GM21447 (cell line): ENCODE measurements at regions not wholly inside any gene's neighbourhood (a gene's known extent, or its start where the extent isn't known, plus 50 kb on each side); places are given as distances from the start of the nearest gene placed in this dataset.

Source experiments
- ATAC-seq: cut with Tn5 transposase; IDR thresholded peaks from one replicate; pipeline ENCODE4 v1.9.1; 2021; ENCODE audit not compliant: unreplicated experiment

- ATAC-seq, result no peak
Measured at GRCh38 chr10:88164471-88164870, 301.0 kb downstream of the PTEN start.

GRCh38 chr10:88165849-88166271 is 302.4 kb downstream of the PTEN start:
- ATAC-seq, result no peak

DNA sequence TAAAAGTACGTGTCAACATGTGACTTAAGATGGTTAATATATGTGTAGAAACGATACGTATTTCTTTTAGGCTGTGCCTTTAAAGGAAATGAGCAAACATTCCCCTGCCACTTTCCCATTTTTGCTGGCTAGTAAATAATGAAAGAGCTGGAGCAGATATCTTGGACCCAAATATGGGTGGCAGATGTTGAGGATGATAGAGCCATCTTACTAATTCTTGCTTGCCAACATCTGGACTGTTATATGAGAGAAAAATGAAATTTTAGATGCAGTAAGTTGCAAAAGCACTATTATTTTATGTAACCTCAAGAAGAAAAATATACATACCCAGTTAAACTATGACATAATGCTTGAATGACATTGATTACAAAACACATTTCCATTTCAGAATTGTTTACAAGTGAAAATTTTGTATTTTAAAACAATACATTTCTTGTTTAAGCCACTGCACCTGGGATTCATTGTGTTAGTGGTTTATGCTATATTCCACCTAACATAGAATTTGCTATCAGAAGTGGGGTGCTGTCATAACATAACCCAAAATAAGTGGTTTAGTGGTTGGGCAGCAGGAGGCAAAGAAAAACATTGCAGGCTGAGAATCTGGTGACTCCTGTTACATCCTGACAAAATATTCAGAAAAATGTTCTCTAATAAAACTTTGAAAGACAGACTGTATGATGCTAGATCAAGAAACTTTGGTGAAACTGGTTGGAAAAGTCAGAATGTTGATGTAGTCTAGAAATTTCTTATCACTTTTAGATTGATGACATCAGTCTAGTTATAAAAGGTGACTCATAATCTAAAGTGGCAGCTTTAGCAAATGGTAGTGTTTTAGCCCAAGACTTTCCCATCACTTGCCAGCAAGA is 305.0 kb downstream of the PTEN start:
- ATAC-seq, result no peak

- no peak for ATAC-seq
Measured at GRCh38 chr10:88169037-88169319, 305.6 kb downstream of the PTEN start.

GRCh38 chr10:88170628-88171027 is 307.2 kb downstream of the PTEN start:
- no peak for ATAC-seq

DNA sequence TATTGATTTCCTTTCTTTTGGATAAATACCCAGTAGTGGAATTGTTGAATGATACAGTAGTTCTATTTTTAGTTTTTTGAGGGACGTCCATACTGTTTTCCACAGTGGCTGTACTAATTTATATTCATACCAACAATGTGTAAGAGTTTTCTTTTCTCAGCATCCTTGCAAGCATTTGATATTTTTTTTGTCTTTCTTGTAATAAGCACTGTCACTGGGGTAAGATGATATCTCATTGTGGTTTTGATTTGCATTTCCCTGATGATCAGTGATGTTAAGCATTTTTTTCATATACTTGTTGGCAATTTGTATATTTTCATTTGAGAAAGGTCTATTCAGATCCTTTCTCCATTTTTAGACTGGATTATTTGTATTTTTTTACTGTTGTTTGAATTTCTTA is 308.7 kb downstream of the PTEN start:
- ATAC-seq, result no peak

GRCh38 chr10:88174391-88174790 is 311.0 kb downstream of the PTEN start:
- ATAC-seq, result no peak

DNA sequence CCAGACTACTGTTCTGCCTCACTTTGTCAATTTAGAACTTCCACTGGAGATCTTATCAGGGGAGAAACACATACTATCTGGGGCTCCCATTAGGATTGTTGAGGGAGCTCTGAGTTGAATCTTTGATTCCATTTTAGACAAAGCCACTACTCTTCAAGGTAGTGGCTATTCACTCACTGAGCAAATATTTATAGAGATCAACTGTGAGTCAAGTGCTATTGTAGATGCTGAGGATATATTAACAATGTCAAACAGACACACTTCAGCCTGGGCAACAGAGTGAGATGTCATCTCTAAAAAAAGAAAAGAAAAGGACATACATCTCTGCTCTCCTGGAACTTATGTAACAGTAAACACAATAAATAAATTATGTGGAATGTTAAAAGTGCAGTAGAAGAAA is 315.3 kb downstream of the PTEN start:
- no peak for ATAC-seq

DNA sequence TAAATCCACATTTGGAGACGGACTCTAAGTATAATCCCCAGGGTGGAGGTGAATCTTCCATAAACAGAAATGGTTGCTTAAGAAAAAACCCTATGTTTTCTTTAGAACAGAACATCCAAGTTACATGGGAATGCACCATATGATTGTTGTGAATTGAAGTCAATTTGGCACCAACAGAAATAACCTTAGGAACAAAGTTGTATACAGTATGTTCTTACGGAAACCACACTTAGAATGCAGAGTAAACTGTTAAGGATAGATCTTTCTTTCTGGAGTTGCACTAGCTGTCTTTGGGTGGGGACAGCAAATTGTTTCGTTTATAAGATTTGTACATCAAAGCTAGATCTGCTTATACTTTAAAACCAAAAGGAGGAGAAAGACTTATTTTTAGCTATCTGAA is 316.4 kb downstream of the PTEN start:
- no peak for ATAC-seq

DNA sequence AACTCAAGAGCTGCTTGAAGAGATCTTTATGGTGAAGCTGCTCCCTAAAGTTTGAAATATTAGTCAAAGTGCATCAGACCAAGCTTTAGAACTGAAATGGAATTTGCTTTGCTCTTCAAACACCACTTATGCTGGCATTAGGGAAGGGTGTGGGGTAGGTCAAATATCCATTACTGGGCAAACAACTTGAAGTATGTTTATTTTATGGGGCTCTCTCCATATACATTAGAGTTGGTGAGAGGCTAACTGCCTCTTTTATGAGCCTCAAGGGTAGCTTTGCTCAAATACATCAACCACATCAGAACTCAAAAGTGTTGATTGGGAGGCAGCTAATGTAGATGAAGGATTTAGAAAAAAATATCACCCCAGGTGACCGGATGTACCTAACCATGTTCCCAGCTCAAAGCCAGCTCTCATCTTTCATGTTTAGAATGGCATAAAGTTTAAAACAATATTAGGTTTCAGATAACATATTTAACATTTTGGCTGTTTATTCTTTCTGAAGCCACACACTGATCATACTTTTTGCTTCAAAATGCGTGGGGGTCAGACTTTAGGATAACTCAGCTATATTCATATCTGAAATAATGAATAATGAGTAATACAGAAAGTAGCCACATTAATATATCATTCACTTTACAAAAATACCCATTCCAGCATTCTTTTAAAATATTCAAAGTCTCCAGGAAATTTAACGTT is 318.6 kb downstream of the PTEN start:
- no peak for ATAC-seq

- ATAC-seq, result no peak
Measured at GRCh38 chr10:88182601-88182930, 319.1 kb downstream of the PTEN start.

- no peak for ATAC-seq
Measured at GRCh38 chr10:88184543-88185297, 321.3 kb downstream of the PTEN start.

DNA sequence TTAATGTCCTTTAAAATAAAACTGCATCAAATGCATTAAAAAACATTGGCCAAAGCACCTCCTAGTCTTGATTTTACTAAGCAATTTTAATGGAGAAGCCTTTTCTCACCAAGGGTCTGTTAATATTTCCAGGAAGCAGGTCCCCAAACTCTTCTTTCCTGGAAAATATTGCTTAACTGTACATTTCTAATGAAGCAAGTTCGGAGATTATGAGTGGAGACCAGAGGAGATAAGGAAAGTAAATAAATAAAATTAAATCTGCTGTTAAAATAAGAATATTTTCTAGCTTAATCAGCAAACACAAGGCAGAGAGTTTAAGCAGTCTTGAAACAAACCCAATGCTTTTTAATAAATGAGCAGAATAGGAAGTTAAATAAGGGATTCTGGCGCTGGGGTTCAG is 322.4 kb downstream of the PTEN start:
- ATAC-seq, result no peak

DNA sequence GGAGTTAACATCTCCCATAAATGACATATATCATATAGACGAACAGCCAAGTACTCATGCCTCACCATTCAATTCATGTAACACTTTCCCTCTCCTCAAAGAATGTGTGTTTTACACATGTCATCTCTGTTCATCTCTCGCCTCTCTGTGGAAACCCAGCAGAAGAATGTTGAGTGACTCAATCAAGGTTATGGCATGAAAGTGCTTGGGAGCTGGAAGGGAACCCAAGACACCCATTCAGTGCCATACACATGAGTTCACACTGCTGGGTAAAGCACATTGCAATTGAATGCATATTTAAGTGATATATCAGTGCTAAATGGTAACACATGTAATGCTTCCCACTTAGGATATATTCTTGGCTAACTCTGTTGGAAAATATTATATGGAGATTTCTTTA is 322.9 kb downstream of the PTEN start:
- no peak for ATAC-seq

DNA sequence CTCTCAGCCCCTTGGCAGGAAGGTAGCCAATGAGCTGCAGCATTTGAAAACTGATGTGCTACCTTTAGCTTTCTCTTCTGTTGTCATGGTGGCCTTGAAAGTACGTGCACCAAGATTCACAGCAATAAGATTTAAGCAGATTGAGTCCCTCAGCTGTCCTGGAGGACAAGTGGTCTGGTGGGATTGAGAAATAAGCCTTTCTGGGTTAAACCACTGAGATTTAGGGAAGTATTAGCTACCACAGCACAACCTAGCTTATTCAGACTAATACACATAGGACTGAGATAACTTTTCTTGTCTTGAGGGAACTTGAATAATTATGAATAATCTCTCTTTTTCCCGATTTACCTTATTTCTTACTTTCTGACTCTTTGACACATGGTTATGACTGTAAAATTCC is 324.0 kb downstream of the PTEN start:
- no peak for ATAC-seq

GRCh38 chr10:88190123-88190522 is 326.7 kb downstream of the PTEN start:
- no peak for ATAC-seq

GRCh38 chr10:88190540-88191235 is 327.3 kb downstream of the PTEN start:
- no peak for ATAC-seq

DNA sequence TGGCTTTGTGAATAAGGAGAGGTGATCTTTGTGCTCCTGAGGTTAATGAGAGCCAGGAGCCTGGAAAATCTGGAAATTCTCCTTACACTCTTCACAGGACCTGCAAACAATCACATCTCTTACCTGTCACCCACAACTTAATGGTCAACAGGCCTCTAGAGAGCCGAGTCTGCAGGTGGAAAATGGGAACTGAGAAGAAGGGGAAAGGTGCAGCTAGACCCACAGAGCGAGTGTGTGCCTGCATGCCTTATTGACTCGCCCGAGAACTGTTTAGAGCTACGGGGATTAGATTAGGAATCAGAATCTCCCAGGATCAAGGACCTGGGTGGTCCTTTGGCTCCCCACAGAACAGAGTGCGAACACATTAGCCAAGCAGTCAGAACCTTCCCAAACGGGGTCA is 329.6 kb downstream of the PTEN start:
- no peak for ATAC-seq

- ATAC-seq, result no peak
Measured at GRCh38 chr10:88194041-88194887, 330.8 kb downstream of the PTEN start.

GRCh38 chr10:88194961-88195367 is 331.5 kb downstream of the PTEN start:
- no peak for ATAC-seq

GRCh38 chr10:88195841-88196240 is 332.4 kb downstream of the PTEN start:
- no peak for ATAC-seq
